Stimulated activated CD4-positive, alpha-beta T cell treated with anti-CD3 and anti-CD28 coated beads, Interleukin-2, amount 100 ng/mL, for 48 hours (primary cell): ENCODE measurements at regions not wholly inside any gene's neighbourhood (a gene's known extent, or its start where the extent isn't known, plus 50 kb on each side); places are given as distances from the start of the nearest gene placed in this dataset.

Experiments
- DNase-seq, 2 donors: peaks; one replicate each; pipeline ENCODE4 v3.0.0-alpha.2; 2020

DNA sequence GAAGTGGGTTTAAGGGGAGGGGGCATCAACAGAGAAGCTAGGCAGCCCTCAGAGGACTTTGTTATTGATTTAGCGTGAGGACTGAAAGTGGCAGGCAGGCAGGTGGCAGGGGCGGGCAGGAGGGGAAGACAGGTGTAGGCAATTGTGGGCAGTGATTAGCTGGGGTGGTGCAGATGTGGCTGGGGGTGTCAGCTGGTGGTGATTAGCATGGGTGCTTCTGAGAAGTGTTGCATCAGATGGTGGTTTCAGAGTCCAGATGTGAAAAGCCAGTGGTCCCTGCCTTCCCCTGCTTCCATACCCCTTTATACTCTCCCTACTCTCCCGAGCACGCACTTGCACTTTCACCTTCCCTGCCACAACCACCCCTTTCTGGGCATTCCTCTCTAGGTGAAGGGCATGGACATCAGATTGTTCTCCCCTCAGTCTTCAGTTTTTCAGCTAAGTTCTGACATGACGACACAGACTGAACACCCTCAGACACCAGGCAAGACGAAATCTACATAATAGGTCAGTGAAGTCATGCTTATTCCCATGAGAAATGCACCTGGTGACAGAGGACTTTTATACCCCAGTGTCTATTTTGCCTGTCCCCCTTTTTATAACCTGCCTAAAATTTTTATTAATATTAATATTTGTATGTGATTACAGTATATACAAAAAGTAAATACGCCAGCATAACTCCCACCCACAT is 435.7 kb upstream of the CADM1 start:
- no peak for DNase-seq

DNA sequence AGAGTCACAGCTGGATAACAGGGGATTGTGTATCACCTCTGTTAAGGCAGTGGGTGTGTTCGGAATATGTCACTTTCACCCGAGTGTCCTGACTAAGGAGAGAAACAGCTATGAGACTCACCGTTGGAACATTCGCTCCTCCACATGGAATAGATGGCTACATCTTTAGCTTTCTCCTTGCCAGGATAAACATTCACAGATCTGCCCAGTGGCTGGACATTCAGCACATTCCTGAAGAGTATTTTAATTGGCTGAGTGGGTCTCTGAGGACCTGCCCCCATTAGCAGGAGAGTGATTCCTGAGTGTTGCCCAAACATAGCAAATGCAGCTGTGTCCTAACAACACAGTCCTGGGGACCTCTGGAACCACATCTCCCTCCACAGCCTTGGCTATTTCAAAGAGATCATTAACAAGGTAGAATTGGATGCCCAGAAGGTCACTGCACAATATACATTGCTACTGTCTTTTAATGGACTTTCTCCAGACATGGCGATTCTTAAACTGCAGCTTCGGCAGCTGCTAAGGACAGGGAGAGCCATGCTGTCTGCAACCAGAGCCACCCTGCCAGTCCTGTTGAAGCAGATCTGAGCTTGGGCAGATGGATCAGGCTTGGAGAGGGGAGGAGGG is 435.0 kb upstream of the CADM1 start:
- no peak for DNase-seq

DNA sequence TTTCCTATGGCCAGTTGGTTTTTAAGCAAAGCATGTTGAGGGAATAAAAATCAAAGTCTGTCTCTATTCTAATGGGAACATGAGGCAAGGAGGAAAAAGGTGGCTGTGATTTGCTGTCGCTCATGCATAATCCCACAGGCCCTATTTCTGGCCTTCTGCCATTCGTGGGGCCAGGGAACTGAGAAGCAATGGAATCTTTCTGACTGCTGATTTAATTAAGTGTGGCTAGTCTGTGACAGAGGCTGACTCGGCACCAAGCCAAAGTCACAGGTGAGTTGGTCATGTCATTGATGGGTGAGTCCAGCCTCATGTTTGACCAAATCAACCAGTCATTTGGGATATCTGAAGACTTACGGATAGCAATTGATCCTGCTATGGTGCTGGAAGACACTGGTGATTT is 429.3 kb upstream of the CADM1 start:
- no peak for DNase-seq

DNA sequence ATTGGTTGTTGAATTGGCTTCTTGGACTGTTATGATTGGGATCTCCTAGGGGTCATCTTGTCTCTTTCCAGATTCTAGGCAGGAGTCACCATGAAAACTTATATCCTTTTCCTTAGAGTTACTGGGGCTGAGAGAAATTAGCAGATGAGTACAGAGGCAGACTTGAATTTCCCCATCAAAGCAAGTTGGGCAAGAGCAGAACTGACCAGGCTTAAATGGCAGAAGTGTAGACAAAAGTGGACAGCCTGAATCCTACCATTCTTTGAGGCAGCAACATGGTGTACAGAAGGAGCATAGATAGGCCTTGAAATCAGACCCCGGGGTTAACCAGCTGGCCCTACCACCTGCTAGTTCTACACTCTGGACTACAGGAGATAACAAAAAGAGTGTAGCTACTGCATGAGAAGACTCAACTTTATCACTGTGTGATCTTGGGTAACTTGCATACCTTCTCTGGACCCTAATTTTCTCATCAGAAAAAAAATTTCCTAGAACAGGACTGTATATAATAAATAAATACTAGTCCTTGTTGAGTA is 427.4 kb upstream of the CADM1 start:
- no peak for DNase-seq

DNA sequence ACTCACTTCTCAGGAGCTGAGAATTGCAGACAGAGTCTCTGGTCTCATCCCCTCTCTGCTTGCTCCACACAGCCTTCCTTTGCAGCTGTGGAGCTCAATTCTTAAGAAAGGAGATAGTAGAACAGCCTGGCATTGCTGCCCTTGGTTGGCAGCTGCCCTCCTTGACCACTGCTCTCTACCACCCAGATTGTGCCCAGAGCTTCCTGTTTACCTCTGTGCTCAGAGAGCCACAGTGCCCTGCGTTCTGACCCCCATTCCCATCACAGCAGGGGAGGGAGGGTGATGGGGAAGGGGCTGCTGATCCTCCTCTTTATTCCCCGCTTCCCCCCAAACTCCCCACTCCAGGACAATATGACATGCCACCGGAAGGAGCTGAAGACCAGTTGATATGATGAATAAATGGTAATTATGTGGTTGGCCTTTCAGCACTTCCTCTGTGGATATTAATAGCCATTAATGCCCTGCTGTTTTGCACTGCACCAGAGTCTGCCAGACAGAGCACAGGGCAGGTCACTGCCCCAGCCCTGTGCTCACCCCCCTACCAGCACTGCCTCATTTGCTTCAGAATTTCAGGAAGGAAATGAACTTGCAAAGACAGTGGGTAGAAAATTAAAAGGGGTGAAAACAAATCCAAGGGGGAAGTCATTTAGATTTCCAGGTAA is 426.8 kb upstream of the CADM1 start:
- no peak for DNase-seq

DNA sequence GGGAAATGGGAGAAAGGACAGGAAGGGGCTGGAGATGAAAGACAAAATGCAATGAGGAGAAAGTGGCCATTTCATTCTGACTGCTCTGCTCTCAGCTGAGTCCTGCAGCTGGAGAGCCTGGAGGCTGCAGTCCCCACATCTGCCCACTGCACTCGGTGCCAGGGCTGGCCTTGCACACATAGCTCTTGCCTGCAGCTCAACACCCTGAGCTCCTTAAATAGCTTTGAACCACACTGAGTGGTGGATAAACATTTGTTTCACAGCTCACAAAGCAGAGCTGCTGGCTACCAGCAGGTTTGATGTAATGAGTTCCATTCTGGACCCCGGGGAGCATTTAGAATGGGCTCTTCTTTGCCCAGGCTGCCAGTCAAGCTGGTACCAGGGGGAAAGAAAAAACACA is 426.1 kb upstream of the CADM1 start:
- no peak for DNase-seq

DNA sequence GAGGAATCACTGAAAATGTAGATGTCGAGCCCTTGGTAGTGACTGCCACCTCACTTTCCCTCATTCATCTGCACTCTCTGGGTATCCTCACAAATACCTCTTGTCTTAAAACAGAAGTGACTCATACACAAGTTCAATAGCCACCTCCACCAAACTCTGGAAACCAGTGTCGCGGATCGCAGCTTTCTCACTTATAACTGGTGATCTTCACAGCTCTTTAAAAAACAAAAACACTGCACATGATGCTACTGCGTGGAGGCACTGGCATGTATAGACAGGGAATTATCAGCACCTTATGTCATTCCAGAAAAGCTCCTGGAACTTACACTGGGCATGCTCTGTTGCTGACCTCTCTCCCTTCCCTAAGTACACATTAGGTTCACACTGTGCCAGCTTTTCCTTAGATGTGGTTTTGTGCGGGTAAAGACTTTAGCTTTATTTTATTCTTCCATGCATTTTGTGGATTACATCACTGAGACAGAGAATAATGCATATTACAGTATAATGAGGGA is 425.5 kb upstream of the CADM1 start:
- no peak for DNase-seq

DNA sequence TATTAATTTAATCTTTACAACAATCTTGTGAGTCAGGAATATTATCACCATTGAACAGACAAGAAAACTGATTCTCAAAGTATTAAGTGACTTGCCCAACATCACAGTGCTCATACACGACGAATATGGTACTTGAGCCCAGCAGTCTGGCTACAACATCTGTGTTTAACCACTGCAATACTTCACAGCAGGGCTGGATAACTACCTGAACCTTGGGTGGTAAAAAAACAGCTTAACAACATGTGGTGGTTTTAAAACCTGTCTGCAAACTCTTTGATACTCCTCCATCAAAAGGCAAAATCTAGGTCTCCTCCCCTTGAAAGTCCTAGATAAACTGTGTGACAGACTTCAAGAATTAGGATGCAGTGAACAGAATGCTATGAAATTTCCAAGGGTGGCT is 424.6 kb upstream of the CADM1 start:
- no peak for DNase-seq

DNA sequence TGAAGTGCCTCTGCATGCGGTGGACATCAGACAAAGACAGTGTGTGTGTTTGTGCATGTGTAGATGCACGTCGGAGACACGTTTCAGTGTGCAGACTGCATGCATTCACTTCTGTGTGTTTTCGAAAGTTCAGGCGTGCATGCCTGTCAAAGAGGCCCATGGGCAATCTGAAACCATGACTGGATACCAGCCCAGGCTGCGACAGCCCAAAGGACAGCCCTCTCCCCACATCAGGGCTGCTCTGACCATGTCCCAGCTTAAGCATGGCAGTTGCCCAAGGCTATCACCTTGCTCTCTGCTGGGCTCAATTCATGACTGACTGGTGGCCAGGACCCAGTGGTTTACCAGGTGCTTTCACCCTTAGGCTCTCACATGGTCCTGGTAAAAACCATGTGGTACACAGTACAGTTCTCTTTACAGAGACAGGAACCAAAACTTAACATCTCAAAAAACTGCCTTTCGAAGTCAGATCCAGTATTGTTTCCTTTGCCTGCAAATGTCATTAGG is 423.7 kb upstream of the CADM1 start:
- DNase-seq: no peak

DNA sequence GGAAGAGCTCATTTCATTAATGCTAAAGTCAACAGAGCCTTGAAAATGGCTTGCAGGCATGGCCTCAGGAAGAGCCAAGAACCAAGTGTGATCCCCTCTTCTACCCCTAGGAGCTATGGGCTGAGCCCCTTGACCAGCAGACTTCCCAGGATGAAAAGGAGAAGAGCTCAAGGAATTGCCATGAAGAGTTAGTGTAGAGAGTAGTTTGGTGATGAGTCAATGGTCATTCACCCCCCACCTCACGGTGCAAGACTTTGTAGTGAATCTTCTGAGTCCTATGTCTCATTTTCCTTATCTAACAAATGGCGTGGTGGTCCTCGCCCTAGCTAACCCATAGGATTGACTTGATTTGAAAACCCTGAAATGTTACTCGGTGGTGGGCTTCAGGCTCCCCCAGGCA is 422.4 kb upstream of the CADM1 start:
- DNase-seq: no peak

DNA sequence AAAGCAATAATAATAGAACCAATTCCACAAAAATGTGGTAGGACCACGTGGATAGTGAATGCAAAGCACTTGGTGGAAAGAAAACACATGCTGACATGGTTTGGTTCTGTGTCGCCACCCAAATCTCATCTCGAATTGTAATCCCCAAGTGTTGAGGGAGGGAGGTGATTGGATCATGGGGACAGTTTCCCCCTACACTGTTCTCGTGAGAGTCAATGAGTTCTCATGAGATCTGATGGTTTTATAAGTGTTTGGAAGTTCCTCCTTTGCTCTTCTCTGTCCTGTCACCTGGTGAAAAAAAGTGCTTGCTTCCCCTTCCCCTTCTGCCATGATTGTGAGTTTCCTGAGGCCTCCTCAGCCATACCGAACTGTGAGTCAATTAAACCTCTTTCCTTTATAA is 421.9 kb upstream of the CADM1 start:
- DNase-seq: no peak

DNA sequence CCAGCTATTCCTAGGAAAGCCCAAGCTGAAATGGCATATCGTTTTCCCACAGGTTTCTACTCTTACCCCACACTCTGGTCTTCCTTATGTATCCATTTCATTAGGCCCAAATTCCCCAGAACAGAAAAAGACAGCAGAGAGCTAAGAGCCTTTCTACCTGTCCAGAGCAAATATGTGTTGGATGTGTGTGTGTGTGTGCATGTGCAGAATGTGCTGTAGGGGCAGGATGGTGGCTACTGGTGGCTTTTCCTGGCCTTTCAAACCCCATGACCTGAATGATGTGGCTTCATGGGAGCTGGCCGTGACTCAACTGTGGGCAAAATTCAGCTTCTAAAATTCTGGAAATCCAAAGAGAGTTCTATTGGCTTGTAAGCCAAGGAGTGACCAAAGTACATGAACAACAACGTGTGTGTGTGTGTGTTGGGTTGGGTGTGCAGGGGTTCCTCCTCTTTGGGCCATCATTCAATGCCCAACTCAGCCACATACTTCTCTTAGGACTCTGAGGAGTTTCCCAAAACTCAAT is 421.4 kb upstream of the CADM1 start:
- no peak for DNase-seq

DNA sequence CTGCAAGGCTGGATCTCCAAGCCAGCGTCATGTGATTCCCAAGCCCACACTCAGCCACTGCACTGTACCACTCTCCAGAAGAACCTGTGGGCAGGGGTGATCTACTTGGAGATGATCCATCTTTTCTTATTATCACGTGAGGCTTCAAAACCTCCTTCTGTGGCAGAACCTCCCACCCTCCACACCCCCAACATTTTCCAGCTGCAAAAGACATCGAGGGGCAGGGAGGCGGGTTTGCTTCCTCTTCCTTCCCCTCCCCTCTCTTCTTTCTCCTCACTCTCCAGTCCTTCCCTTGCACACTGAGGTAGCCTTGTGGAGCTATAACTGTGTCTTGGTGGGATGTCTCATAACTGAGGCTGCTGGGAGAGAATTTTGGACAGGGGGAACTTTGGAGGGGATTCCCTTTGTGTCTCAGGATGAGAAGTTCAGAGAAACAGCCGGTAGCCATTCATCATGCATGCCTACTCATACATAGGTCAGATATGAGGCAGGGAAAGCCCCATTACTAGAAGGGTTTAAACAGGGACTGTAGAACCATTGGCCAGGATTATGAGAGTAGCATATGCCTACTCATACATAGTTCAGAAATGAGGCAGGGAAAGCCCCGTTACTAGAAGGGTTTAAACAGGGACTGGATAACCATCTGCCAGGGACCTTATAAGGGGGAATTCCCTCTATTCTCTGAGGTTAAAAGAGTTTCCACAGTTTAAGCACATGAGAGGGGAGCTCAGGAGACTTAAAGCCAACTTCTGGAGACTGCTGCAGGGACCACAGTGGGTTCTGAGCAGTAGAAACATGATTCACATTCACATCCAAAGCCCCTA is 420.7 kb upstream of the CADM1 start:
- DNase-seq: no peak

DNA sequence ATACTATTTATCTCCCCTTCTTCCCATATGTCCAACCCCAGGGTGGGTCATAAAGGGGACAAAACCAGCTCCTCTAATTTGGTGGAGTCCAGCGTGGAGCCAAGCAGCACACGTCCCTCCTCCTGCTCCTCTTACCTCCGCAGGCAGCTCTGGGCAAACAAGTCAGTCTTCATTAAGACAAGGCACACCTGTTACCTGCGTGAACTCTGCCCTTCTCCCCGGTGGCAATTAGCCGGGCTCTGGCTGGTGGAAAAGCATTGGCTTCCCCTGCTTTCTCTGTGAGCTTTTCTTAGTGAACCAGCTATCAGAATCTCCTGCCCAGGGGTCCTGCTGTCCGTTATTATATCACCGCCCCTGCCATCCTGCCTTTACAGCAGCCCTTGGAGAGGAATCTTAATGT is 418.7 kb upstream of the CADM1 start:
- no peak for DNase-seq

DNA sequence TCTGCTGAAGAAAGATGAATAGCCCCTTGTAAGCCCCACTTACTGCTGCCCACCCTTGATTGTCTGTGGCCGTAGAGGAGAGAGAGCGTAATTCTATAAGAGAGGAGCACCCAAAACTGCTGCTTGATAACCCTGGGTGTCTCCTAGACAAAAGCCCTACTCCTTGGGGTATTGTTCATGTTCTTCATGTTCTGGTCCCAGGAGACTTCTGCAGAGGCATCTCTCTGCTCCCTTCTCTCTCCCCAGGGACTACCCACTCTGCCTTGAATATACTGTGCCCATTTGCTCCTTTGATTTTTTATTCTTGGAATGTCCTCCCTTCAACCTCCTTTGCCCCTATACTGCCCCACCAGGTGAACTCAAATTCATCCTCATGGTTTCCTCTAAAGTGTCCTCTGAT is 417.8 kb upstream of the CADM1 start:
- no peak for DNase-seq

DNA sequence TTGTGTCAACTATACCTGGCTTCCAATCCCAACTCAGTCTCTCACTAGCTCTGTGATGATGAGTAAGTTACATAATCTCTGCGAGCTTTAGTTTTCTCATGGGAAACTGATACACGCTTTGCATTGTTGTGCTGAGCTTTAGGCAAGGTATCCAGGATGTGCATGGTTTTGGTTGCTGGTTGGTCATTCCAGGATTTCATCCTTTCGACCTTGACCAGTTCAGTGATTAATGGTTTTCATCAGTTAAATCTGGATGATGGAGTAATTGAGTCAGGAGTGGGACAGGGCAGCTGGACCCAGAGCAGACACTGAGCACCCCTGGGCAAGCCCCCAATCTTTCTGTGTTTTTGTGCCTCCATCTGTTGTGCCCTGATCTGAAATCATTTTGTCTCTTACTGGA is 417.3 kb upstream of the CADM1 start:
- no peak for DNase-seq

DNA sequence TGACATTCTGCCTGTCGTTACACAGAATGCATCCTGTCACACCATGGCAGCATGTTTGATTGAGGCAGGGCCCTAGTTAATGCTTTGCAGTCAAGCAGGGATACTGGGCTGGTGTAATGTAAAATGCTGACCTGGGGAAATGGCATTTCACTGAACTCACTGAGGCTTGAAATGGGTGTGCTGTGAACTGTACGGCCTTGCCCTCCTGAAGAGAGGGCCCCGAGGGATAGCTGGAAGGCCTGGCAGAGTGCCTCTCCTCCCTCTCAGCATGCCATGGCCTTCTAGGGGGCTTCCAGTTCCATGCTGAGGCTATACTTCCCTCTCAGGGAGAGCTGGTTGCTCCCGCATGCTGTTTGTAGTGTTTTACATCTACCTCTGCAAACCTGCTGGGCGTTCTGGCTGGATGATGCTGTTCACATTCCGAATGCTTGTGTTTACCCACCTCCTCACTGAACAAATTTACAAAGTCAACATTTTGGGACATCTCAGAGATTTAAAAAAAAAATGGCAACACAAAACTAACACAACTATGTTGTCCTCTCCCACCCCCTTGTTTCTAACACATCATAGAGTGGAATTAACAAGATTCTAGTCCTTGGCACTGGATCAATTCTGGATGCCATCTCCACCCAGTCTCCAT is 416.7 kb upstream of the CADM1 start:
- DNase-seq: no peak

DNA sequence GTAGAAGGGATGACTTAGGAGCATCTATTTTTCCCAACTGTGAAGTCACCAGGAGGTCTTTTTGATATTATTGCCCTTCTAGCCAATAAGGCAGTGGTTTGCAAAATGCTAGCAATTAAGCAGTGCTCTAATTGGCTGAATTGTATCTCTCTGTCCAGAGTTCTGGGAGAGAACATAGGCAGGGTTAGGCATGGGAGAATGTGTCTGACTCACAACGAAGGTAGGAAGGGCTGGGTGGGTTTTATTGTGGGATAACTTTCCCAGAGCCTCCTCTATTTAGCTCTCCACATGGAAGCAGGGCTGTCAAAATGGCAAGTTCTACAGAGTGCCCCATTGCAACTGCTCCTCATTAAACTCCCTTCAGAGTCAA is 415.9 kb upstream of the CADM1 start:
- no peak for DNase-seq

DNA sequence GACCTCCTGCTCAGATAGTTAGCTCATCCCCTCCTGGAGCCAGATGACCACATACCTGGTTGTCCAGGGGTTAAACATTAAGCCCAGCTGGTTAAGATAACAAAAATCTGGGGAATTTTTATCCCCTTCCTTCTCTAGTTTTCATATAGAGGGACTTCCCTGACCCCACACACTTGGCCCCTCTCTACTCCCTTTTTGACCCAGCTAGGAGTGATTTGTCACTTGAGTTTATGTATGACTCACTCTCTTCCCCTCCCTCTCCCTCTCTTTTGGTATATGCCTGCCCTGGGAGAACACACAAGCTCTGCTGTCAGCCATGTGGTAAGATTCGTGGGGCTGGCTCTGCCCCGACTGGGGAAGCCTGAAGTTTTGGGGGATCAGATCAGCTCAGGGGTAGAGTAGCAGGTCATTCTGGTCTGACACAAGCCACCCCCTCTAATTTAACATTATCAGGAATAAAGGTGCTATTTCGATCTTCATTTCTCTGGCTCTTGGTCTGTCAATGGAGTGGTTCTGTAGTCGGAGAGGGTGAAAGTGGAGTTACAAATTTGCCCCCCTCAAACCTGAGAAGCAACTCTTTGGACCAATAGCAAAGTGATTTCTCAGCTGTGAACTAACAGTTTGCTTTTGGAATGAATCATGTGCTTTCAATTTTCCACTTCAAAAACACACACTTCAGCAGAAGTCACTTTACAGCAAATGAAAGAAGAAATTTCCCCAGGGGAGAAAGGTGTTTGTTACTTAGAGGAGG is 415.3 kb upstream of the CADM1 start:
- DNase-seq: no peak

DNA sequence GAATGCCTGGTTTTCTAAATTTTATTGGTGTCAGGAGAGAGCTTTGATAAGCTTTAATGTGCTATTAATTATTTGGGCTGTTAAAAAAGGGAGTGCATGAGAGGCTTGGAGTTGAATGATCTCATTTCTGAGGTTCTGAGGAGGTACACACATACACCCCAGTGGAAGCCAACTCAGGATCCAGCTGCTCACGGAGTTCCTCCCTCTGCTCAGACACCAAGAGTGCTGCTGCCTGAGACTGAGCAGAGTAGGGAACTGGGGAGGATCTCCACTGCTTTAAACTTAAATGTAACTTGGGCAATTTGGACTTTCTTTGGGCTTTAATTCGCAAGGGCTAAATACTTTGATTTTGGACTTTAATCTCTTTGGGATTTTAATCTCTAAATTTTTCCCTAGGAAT is 414.4 kb upstream of the CADM1 start:
- no peak for DNase-seq

DNA sequence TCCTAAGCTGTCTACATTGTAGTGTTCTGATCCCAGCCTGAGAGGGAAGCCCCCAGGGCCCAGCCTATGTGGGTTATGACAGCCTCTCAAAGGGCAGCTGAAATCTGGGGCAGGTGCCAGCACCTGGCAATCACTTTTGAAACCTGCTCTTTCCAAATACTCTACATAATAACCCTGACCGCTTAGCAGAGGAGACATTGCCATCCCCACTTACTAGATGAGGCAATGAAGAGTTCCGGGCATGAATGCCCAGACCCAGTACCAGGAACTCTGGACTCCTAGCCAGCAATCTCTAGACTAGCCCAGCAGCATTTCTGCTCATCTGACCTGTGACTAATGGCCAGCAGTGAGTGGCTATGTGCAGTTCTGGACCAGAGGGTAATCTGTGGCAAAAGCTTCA is 412.4 kb upstream of the CADM1 start:
- DNase-seq: no peak
